CD4-positive, CD25-positive, alpha-beta regulatory T cell (primary cell): ENCODE measurements at regions not wholly inside any gene's neighbourhood (a gene's known extent, or its start where the extent isn't known, plus 50 kb on each side); places are given as distances from the start of the nearest gene placed in this dataset.

Experiments used
- ATAC-seq, 2 donors: fragments of 150-1000 bp; cut with Tn5 transposase; one replicate each; pipeline ENCODE4 v1.10.0; 2021; ENCODE audit warnings: low read depth in 2 of 2, moderate number of reproducible peaks in 2 of 2, moderate library complexity in 1 of 2
- DNase-seq, 3 donors: peaks; one replicate each; pipeline versions ENCODE4 v3.0.0 to v3.0.0-alpha.2; 2012 to 2022; ENCODE audit warnings: mixed read lengths in 1 of 3
- H3K27ac ChIP-seq: one replicate; pipeline ENCODE4 v1.7.0; 2013; ENCODE audit warnings: mild to moderate bottlenecking, low read length; ENCODE audit not compliant: insufficient read depth, poor library complexity, severe bottlenecking
- H3K27me3 ChIP-seq: one replicate; pipeline ENCODE4 v1.7.0; 2013; ENCODE audit warnings: low read length; ENCODE audit not compliant: control insufficient read depth, insufficient read depth
- H3K36me3 ChIP-seq: one replicate; pipeline ENCODE4 v1.7.0; 2013; ENCODE audit warnings: mild to moderate bottlenecking, low read length, moderate library complexity; ENCODE audit not compliant: control insufficient read depth, insufficient read depth
- H3K4me1 ChIP-seq: 2 replicates; pipeline ENCODE4 v1.7.0; 2013; ENCODE audit warnings: mild to moderate bottlenecking, low read length; ENCODE audit not compliant: insufficient read depth, control insufficient read depth, poor library complexity, severe bottlenecking
- H3K4me3 ChIP-seq: one replicate; pipeline ENCODE4 v1.7.0; 2013; ENCODE audit warnings: low read depth, mild to moderate bottlenecking, low read length, moderate library complexity
- H3K9me3 ChIP-seq, 2 experiments: 1 replicate in 1 of 2; 2 replicates in 1 of 2; pipeline ENCODE4 v1.7.0; 2013; ENCODE audit warnings: low read length in 2 of 2, mild to moderate bottlenecking in 1 of 2, moderate library complexity in 1 of 2; ENCODE audit not compliant: control insufficient read depth in 2 of 2
- H3K27ac Mint-ChIP-seq, 3 donors: one replicate each; pipeline ENCODE4 v1.8.0; 2020 to 2022; ENCODE audit warnings: mild to moderate bottlenecking in 3 of 3, mixed read lengths in 3 of 3, moderate library complexity in 2 of 3
- H3K27me3 Mint-ChIP-seq: one replicate; pipeline ENCODE4 v1.8.0; 2022; ENCODE audit warnings: mild to moderate bottlenecking, mixed read lengths
- H3K36me3 Mint-ChIP-seq: one replicate; pipeline ENCODE4 v1.8.0; 2020; ENCODE audit warnings: mixed read lengths
- H3K4me1 Mint-ChIP-seq, 4 donors: one replicate each; pipeline ENCODE4 v1.8.0; 2020 to 2022; ENCODE audit warnings: mixed read lengths in 4 of 4, mild to moderate bottlenecking in 1 of 4
- H3K4me3 Mint-ChIP-seq, 4 donors: one replicate each; pipeline ENCODE4 v1.8.0; 2020 to 2022; ENCODE audit warnings: mild to moderate bottlenecking in 4 of 4, mixed read lengths in 4 of 4, moderate library complexity in 3 of 4
- H3K9me3 Mint-ChIP-seq, 7 donors: one replicate each; pipeline ENCODE4 v1.8.0; 2020 to 2022; ENCODE audit warnings: mixed read lengths in 7 of 7, mild to moderate bottlenecking in 3 of 7, moderate library complexity in 2 of 7

DNA sequence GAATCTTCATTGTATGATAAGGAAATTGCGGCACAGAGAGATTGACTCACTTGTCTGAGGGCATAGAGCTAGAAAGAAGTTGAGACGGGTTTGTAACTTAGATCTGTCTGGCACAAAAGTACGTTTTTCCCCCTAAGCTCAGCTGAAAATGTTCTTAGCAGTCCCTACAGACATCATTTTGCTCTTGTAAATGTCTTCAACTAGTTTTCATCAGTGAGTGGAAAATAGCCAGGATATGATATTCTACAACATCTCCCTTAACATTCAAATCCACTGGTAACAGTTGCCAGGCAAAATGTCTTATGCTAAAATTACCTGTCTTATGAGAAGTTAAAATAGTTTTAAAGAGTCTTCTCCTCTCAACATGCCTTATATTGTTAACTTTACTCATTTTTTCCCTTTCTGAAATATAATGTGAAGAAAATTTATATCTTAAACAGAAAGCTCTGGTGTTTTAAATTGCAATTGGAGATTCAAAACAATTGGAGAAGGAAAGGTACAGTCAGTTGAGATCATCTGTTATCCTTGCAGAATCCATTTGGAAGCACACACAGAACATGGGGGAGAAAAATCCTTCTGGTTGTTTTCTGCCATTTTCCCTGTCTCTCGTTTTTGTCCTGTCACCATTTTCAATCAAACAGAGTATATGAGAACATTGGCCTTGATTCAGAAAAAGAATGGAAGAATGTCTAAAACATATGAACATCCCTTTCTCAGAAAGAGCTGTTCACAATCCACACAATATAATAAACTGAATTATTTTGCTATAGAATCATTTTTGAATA is 255.0 kb downstream of the TRIB2 start:
- H3K27me3 Mint-ChIP-seq = peaks cover 9% of the 10 kb centered on the region
- peaks cover 0 to 8% (median 3%) of the 10 kb centered on the region in 7 donors for H3K9me3 Mint-ChIP-seq
- H3K9me3 ChIP-seq = no peaks in the 10 kb centered on the region
- no peak overlapping the region for H3K27ac ChIP-seq
- no peak overlapping the region for H3K27ac Mint-ChIP-seq
- no peaks in the 10 kb centered on the region for H3K36me3 Mint-ChIP-seq
- peaks cover 3% of the 10 kb centered on the region for H3K27me3 ChIP-seq
- H3K4me1 ChIP-seq = no peaks in the 10 kb centered on the region
- H3K4me3 ChIP-seq = no peak overlapping the region
- peaks cover 0 to 7% (median 3%) of the 10 kb centered on the region in 4 donors for H3K4me1 Mint-ChIP-seq
- no peak for ATAC-seq
- H3K4me3 Mint-ChIP-seq = no peak overlapping the region
- H3K36me3 ChIP-seq = no peaks in the 10 kb centered on the region
- no peak for DNase-seq

DNA sequence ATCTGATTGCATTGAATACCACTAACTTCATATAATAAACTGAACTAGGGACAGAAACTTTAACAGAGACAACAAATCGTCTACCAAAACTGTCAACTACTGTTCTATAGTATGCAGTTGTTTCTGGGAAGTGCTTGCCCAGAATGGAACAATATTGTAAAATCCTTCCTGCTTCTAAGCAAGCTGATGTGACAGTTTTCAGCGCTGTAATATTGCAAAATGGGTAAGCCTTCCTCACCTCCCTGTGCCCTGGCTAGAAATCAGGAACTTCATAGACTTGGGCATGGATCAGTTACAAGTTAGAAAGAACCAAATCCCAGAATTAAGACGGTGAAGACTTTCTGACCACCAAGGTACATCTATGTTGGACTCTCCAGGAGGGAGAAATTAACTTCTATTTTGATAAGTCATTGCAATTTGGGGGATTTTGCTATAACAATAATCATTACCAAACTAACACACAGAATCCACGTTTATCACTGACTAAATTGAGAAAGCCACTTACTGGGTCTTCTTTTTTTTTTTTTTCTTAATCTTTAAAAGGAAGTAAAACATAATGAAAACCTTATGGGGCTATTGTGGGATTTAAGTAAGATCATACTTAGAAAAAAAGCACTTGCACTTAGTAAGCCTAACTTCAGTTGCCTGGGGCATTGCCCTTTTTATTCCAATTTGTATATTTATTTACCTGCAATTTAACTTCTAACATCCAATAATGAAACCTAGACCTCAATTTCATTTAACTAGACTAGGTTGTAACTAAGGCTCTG is 261.5 kb downstream of the TRIB2 start:
- Mint-ChIP-seq H3K9me3 (peaks cover 0 to 4% (median 3%) of the 10 kb centered on the region in 7 donors), H3K4me3 (no peak overlapping the region), H3K27ac (no peak overlapping the region), H3K4me1 (no peaks in the 10 kb centered on the region), H3K27me3 (peaks cover 21% of the 10 kb centered on the region), H3K36me3 (no peaks in the 10 kb centered on the region)
- no peak for ATAC-seq
- Histone ChIP-seq H3K9me3 (no peaks in the 10 kb centered on the region), H3K36me3 (no peaks in the 10 kb centered on the region), H3K27ac (no peak overlapping the region), H3K27me3 (peaks cover 8% of the 10 kb centered on the region), H3K4me3 (no peak overlapping the region), H3K4me1 (no peaks in the 10 kb centered on the region)
- DNase-seq = no peak

DNA sequence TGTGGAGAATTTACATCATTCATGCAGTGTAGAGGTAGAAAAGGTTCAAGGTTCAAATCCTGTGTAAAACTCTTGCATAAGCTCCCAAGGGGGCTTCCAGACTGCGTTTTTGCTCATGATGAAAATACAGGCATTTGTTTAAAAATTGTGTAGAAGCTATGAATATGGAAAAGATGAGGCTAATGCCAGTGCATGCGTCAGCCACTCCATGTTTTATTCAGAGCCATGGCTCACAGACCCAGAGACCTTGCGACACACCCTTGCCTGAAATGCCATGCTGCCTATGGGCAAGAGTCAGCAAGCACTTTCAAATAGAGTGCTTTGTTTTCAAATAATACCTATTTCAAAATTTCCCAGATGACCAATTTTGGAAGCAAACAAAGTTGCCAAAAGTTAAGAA is 262.3 kb downstream of the TRIB2 start:
- H3K9me3 ChIP-seq = no peaks in the 10 kb centered on the region
- H3K9me3 Mint-ChIP-seq = peaks cover 0 to 3% (median under 1%) of the 10 kb centered on the region in 7 donors
- H3K27ac ChIP-seq = no peak overlapping the region
- no peak overlapping the region for H3K27ac Mint-ChIP-seq
- no peak overlapping the region for H3K4me3 ChIP-seq
- H3K4me3 Mint-ChIP-seq = no peak overlapping the region
- peaks cover 26% of the 10 kb centered on the region for H3K27me3 Mint-ChIP-seq
- ATAC-seq (no peak), DNase-seq (no peak)
- no peaks in the 10 kb centered on the region for H3K4me1 Mint-ChIP-seq
- H3K4me1 ChIP-seq = no peaks in the 10 kb centered on the region
- H3K36me3 Mint-ChIP-seq = no peaks in the 10 kb centered on the region
- no peaks in the 10 kb centered on the region for H3K36me3 ChIP-seq
- H3K27me3 ChIP-seq = peaks cover 8% of the 10 kb centered on the region

DNA sequence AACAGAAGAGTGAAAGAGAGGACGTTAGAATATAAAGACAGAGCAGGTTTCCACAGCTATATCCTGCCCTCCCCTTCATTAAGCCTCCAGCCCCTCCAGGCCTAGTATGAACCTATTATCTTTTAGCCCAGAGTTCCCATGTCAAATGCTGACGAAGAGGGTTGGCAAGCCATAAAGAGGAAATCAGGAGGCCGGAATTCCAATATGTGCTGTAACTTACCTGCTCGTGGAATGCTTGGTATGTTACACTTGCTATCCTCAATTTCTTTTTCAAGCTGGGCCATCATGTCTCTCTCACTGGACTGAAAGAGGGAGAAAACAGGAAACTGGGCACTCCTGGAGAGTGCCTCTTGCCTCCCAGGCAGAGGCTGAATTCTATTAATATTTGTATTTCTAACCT is 264.1 kb downstream of the TRIB2 start:
- no peak for ATAC-seq
- Mint-ChIP-seq H3K4me3 (no peak overlapping the region), H3K9me3 (peaks cover 0 to 2% (median 0%) of the 10 kb centered on the region in 7 donors), H3K27me3 (peaks cover 27% of the 10 kb centered on the region), H3K4me1 (no peaks in the 10 kb centered on the region), H3K36me3 (no peaks in the 10 kb centered on the region), H3K27ac (no peak overlapping the region)
- H3K36me3 ChIP-seq = no peaks in the 10 kb centered on the region
- no peak overlapping the region for H3K4me3 ChIP-seq
- no peak overlapping the region for H3K27ac ChIP-seq
- peaks cover 8% of the 10 kb centered on the region for H3K27me3 ChIP-seq
- DNase-seq = no peak
- no peaks in the 10 kb centered on the region for H3K9me3 ChIP-seq
- no peaks in the 10 kb centered on the region for H3K4me1 ChIP-seq

DNA sequence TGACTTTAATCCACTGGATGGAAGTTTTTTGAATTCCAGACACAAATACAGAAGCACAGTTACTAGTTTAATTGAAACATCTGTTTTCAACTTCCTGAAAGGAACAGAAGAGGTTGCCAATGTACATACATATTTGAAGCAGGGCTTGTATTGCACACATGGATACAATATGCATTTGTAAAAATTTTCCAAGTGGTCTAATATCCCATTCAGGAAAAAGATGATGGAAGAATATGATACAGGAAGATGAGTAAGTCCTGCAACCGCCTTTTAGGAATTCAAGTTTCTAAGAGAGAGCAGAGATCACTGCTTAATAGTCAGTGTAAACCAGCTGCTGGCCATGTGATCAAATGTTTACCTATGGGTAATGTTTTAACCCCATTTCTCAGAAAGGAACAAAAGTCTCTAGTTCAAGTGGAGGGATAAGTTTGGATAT is 265.4 kb downstream of the TRIB2 start:
- H3K9me3 Mint-ChIP-seq = peaks cover 0 to 2% (median 0%) of the 10 kb centered on the region in 7 donors
- peaks cover 0 to 2% (median under 1%) of the 10 kb centered on the region in 4 donors for H3K4me1 Mint-ChIP-seq
- no peak for ATAC-seq
- H3K27me3 Mint-ChIP-seq = peaks cover 29% of the 10 kb centered on the region
- Histone ChIP-seq H3K4me1 (no peaks in the 10 kb centered on the region), H3K27me3 (peaks cover 4% of the 10 kb centered on the region), H3K4me3 (no peak overlapping the region), H3K9me3 (no peaks in the 10 kb centered on the region), H3K36me3 (no peaks in the 10 kb centered on the region), H3K27ac (no peak overlapping the region)
- no peak overlapping the region for H3K27ac Mint-ChIP-seq
- no peak for DNase-seq
- H3K36me3 Mint-ChIP-seq = no peaks in the 10 kb centered on the region
- H3K4me3 Mint-ChIP-seq = no peak overlapping the region

DNA sequence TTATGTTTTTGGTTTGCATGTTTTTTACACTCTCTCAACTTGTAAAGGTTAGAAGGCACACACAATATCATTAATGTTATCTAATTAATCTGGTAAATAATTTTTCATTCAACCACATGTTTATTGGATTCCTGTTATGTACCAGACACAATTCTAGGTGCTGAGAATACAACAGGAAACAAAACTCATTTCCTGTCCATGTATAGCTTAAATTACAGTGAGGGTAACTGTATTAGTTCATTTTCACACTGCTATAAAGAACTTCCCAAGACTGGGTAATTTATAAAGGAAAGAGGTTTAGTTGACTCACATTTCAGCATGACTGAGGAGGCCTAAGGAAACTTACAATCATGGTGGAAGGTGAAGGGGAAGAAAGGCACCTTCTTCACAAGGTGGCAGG is 270.5 kb downstream of the TRIB2 start:
- H3K4me1 Mint-ChIP-seq = peaks cover 5 to 9% (median 6%) of the 10 kb centered on the region in 4 donors
- Histone ChIP-seq H3K36me3 (no peaks in the 10 kb centered on the region), H3K9me3 (no peaks in the 10 kb centered on the region), H3K4me3 (no peak overlapping the region), H3K27me3 (no peaks in the 10 kb centered on the region), H3K27ac (no peak overlapping the region), H3K4me1 (no peaks in the 10 kb centered on the region)
- no peak overlapping the region for H3K27ac Mint-ChIP-seq
- H3K9me3 Mint-ChIP-seq = no peaks in the 10 kb centered on the region
- peaks cover 21% of the 10 kb centered on the region for H3K27me3 Mint-ChIP-seq
- no peaks in the 10 kb centered on the region for H3K36me3 Mint-ChIP-seq
- ATAC-seq (no peak), DNase-seq (no peak)
- no peak overlapping the region for H3K4me3 Mint-ChIP-seq

DNA sequence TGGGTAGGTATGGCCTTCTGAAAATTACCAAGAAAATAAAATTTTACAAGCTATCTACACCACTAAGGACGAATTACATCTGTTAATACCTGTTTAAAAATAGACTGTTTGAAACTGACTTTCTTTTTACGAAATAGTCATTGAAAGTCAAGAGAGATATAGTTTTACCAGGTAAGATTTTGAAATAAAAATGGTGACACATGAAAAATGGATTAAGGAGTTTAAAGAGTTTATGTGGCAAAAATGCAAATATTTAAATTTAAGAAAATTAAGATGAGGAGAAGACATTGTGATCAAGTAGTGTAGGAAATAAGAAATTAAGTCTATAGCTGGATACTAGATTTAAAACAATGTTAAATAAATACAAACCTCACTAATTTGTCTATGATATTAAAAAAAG is 271.5 kb downstream of the TRIB2 start:
- no peaks in the 10 kb centered on the region for H3K4me1 ChIP-seq
- no peak overlapping the region for H3K27ac Mint-ChIP-seq
- H3K36me3 Mint-ChIP-seq = no peaks in the 10 kb centered on the region
- no peaks in the 10 kb centered on the region for H3K9me3 ChIP-seq
- DNase-seq = no peak
- H3K4me3 ChIP-seq = no peak overlapping the region
- no peaks in the 10 kb centered on the region for H3K9me3 Mint-ChIP-seq
- H3K4me3 Mint-ChIP-seq = no peak overlapping the region
- no peak for ATAC-seq
- no peak overlapping the region for H3K27ac ChIP-seq
- H3K27me3 Mint-ChIP-seq = peaks cover 21% of the 10 kb centered on the region
- H3K36me3 ChIP-seq = no peaks in the 10 kb centered on the region
- H3K4me1 Mint-ChIP-seq = peaks cover 5 to 9% (median 6%) of the 10 kb centered on the region in 4 donors
- H3K27me3 ChIP-seq = no peaks in the 10 kb centered on the region
